Suprapubic skin (tissue), 4 donors: ENCODE measurements at regions not wholly inside any gene's neighbourhood (a gene's known extent, or its start where the extent isn't known, plus 50 kb on each side); places are given as distances from the start of the nearest gene placed in this dataset.

Source experiments
- POLR2A ChIP-seq, 2 donors: fragments of 450-650 bp; IDR thresholded peaks; one replicate each; pipeline ENCODE4 v1.6.1; 2017; ENCODE audit warnings: antibody characterized with exemption in 2 of 2, mild to moderate bottlenecking in 2 of 2, moderate library complexity in 2 of 2
- POLR2AphosphoS5 ChIP-seq, 3 donors: sonication (generic); formaldehyde crosslinking; IDR thresholded peaks; one replicate each; pipeline ENCODE4 v1.6.1; 2017; ENCODE audit warnings: antibody characterized with exemption in 3 of 3
- TF ChIP-seq, protein P1 (sequence below), 2 donors: fragments of 200-600 bp in 1 of 2; fragments of 450-650 bp in 1 of 2; sonication (generic) in 1 of 2; IDR thresholded peaks; one replicate each; pipeline ENCODE4 v1.5.1; 2016 to 2019; ENCODE audit warnings: antibody characterized with exemption in 2 of 2, mild to moderate bottlenecking in 1 of 2, moderate library complexity in 1 of 2

DNA sequence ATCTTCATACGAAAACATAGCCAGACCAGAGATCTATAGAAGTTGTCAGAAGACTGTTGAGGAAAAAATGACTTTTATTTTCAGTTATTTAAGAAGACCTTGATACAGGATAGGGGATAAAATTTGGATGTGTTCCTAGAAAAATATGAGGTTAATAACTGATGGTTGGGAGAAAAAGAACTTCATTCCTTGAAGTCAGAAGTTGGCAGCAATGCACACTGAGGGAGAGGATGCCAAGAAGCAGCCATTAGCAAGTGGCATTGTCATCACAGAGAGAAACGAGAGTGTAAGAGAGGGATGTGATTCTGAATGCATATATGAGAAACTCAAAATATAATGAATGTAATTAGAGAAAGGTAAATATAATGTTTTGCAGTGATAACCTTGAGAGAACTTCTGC is 382.1 kb upstream of the EPHA5 start:
- TF ChIP-seq POLR2A (IDR thresholded peaks at IDR 0.05) (no peak), POLR2AphosphoS5 (IDR thresholded peaks at IDR 0.05) (no peak)
- TF ChIP-seq, protein P1, sequence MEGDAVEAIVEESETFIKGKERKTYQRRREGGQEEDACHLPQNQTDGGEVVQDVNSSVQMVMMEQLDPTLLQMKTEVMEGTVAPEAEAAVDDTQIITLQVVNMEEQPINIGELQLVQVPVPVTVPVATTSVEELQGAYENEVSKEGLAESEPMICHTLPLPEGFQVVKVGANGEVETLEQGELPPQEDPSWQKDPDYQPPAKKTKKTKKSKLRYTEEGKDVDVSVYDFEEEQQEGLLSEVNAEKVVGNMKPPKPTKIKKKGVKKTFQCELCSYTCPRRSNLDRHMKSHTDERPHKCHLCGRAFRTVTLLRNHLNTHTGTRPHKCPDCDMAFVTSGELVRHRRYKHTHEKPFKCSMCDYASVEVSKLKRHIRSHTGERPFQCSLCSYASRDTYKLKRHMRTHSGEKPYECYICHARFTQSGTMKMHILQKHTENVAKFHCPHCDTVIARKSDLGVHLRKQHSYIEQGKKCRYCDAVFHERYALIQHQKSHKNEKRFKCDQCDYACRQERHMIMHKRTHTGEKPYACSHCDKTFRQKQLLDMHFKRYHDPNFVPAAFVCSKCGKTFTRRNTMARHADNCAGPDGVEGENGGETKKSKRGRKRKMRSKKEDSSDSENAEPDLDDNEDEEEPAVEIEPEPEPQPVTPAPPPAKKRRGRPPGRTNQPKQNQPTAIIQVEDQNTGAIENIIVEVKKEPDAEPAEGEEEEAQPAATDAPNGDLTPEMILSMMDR (IDR thresholded peaks at IDR 0.05) = no peak
